ENCODE measurements at regions not wholly inside any gene's neighbourhood (a gene's known extent, or its start where the extent isn't known, plus 50 kb on each side); places are given as distances from the start of the nearest gene placed in this dataset.
"Not testable (repeated sequence)": the region's sequence is repeated elsewhere in the genome, so short reads cannot be mapped to it uniquely, and the experiment has no call there.

- DNase-seq (ENCODE audit: low read depth in 1 of 2, low spot score in 1 of 2): no peak
- no peak for TF ChIP-seq CTCF (IDR thresholded peaks at IDR 0.05; ENCODE audit: low read depth, low read length)
- Histone ChIP-seq H3K4me1 (ENCODE audit: low read depth) (no peaks in the 10 kb centered on the region), H3K27me3 (no peaks in the 10 kb centered on the region), H3K9me3 (ENCODE audit: low read depth) (no peaks in the 10 kb centered on the region), H3K4me3 (no peak overlapping the region), H3K27ac (no peak overlapping the region), H3K36me3 (no peaks in the 10 kb centered on the region)
These were observed 950.6 kb downstream of the TRIB2 start for GRCh38 chr2:13667415-13667757.

GRCh38 chr2:13669607-13670006 lies 952.9 kb downstream of the TRIB2 start:
- DNase-seq (ENCODE audit: low read depth in 1 of 2, low spot score in 1 of 2): no peak
- no peak for TF ChIP-seq CTCF (IDR thresholded peaks at IDR 0.05; ENCODE audit: low read depth, low read length)
- H3K9me3 ChIP-seq (ENCODE audit: low read depth): no peaks in the 10 kb centered on the region
- H3K27ac ChIP-seq: no peak overlapping the region
- no peak overlapping the region for H3K4me3 ChIP-seq
- H3K4me1 ChIP-seq (ENCODE audit: low read depth): no peaks in the 10 kb centered on the region
- H3K36me3 ChIP-seq: no peaks in the 10 kb centered on the region
- H3K27me3 ChIP-seq: no peaks in the 10 kb centered on the region

GRCh38 chr2:13673821-13674220 lies 957.1 kb downstream of the TRIB2 start:
- H3K36me3 ChIP-seq; H3K27me3 ChIP-seq; DNase-seq (ENCODE audit: low read depth in 1 of 2, low spot score in 1 of 2); H3K4me3 ChIP-seq; H3K4me1 ChIP-seq (ENCODE audit: low read depth); H3K9me3 ChIP-seq (ENCODE audit: low read depth); H3K27ac ChIP-seq: not testable (repeated sequence)

GRCh38 chr2:13676269-13676668 lies 956.2 kb upstream of the LRATD1 start:
- Histone ChIP-seq H3K27ac (no peak overlapping the region), H3K27me3 (no peaks in the 10 kb centered on the region), H3K4me1 (ENCODE audit: low read depth) (no peaks in the 10 kb centered on the region), H3K9me3 (ENCODE audit: low read depth) (no peaks in the 10 kb centered on the region), H3K4me3 (no peak overlapping the region), H3K36me3 (no peaks in the 10 kb centered on the region)
- no peak for DNase-seq (ENCODE audit: low read depth in 1 of 2, low spot score in 1 of 2)
- TF ChIP-seq CTCF (IDR thresholded peaks at IDR 0.05; ENCODE audit: low read depth, low read length): no peak

- no peak for DNase-seq (ENCODE audit: low read depth in 1 of 2, low spot score in 1 of 2)
- no peaks in the 10 kb centered on the region for H3K27me3 ChIP-seq
- H3K9me3 ChIP-seq (ENCODE audit: low read depth): no peaks in the 10 kb centered on the region
- TF ChIP-seq CTCF (IDR thresholded peaks at IDR 0.05; ENCODE audit: low read depth, low read length): no peak
- no peak overlapping the region for H3K4me3 ChIP-seq
- no peaks in the 10 kb centered on the region for H3K36me3 ChIP-seq
- H3K4me1 ChIP-seq (ENCODE audit: low read depth): no peaks in the 10 kb centered on the region
- no peak overlapping the region for H3K27ac ChIP-seq
These were observed 950.6 kb upstream of the LRATD1 start for GRCh38 chr2:13681936-13682335.

GRCh38 chr2:13682540-13683272 lies 949.8 kb upstream of the LRATD1 start:
- Histone ChIP-seq H3K4me1 (ENCODE audit: low read depth) (no peaks in the 10 kb centered on the region), H3K36me3 (no peaks in the 10 kb centered on the region), H3K4me3 (no peak overlapping the region), H3K27me3 (no peaks in the 10 kb centered on the region), H3K27ac (no peak overlapping the region), H3K9me3 (ENCODE audit: low read depth) (no peaks in the 10 kb centered on the region)
- TF ChIP-seq CTCF (IDR thresholded peaks at IDR 0.05; ENCODE audit: low read depth, low read length): no peak
- DNase-seq (ENCODE audit: low read depth in 1 of 2, low spot score in 1 of 2): no peak

Data from cardiac muscle cell (in vitro differentiated cells and primary cell).